ENCODE measurements at regions not wholly inside any gene's neighbourhood (a gene's known extent, or its start where the extent isn't known, plus 50 kb on each side); places are given as distances from the start of the nearest gene placed in this dataset.

- H3K4me3 Mint-ChIP-seq = no peak overlapping the region
- H3K27me3 Mint-ChIP-seq = no peaks in the 10 kb centered on the region
- H3K27ac Mint-ChIP-seq = no peak overlapping the region
- no peak for TF ChIP-seq CTCF (conservative IDR thresholded peaks at IDR 0.05)
- peaks cover 12% of the 10 kb centered on the region for H3K9me3 Mint-ChIP-seq
- peaks cover 16% of the 10 kb centered on the region for H3K4me1 Mint-ChIP-seq (ENCODE audit: unreplicated experiment)
- no peaks in the 10 kb centered on the region for H3K36me3 Mint-ChIP-seq
- no peak for DNase-seq (ENCODE audit: extremely low spot score, unreplicated experiment)
Measured at GRCh38 chr6:11397622-11398450, 139.7 kb upstream of the TMEM170B start.

- H3K4me3 Mint-ChIP-seq = no peak overlapping the region
- H3K36me3 Mint-ChIP-seq = peaks cover 3% of the 10 kb centered on the region
- H3K27ac Mint-ChIP-seq = no peak overlapping the region
- DNase-seq (ENCODE audit: extremely low spot score, unreplicated experiment) = no peak
- no peak for TF ChIP-seq CTCF (conservative IDR thresholded peaks at IDR 0.05)
- H3K4me1 Mint-ChIP-seq (ENCODE audit: unreplicated experiment) = peaks cover 16% of the 10 kb centered on the region
- peaks cover 14% of the 10 kb centered on the region for H3K9me3 Mint-ChIP-seq
- no peaks in the 10 kb centered on the region for H3K27me3 Mint-ChIP-seq
Measured at GRCh38 chr6:11396860-11397259, 140.7 kb upstream of the TMEM170B start.

GRCh38 chr6:11393713-11394627 is 143.6 kb upstream of the TMEM170B start:
- Mint-ChIP-seq H3K9me3 (peaks cover 14% of the 10 kb centered on the region), H3K4me1 (ENCODE audit: unreplicated experiment) (peaks cover 16% of the 10 kb centered on the region), H3K36me3 (peaks cover 3% of the 10 kb centered on the region), H3K27me3 (no peaks in the 10 kb centered on the region), H3K27ac (peak overlapping the region; percentile 3), H3K4me3 (peak overlapping the region; percentile 1)
- no peak for DNase-seq (ENCODE audit: extremely low spot score, unreplicated experiment)
- no peak for TF ChIP-seq CTCF (conservative IDR thresholded peaks at IDR 0.05)

GRCh38 chr6:11392778-11393507 is 144.6 kb upstream of the TMEM170B start:
- Mint-ChIP-seq H3K36me3 (peaks cover 3% of the 10 kb centered on the region), H3K9me3 (peaks cover 14% of the 10 kb centered on the region), H3K4me1 (ENCODE audit: unreplicated experiment) (peaks cover 16% of the 10 kb centered on the region), H3K27me3 (no peaks in the 10 kb centered on the region), H3K4me3 (peak overlapping the region; percentile 57), H3K27ac (peak overlapping the region; percentile 84)
- TF ChIP-seq CTCF (conservative IDR thresholded peaks at IDR 0.05) = no peak
- DNase-seq (ENCODE audit: extremely low spot score, unreplicated experiment) = no peak
